ENCODE measurements at regions not wholly inside any gene's neighbourhood (a gene's known extent, or its start where the extent isn't known, plus 50 kb on each side); places are given as distances from the start of the nearest gene placed in this dataset.

GRCh38 chr3:72287956-72288355, 503.0 kb upstream of the PROK2 start:
- TF ChIP-seq CTCF (conservative IDR thresholded peaks at IDR 0.05; ENCODE audit: low read depth, low read length), result no peak
- DNase-seq (ENCODE audit: low read depth), result no peak

GRCh38 chr3:72285502-72285901, 500.6 kb upstream of the PROK2 start:
- H3K4me3 ChIP-seq (ENCODE audit: low read depth, low read length), result no peak overlapping the region
- no peak for DNase-seq (ENCODE audit: low read depth)
- no peak for TF ChIP-seq CTCF (conservative IDR thresholded peaks at IDR 0.05; ENCODE audit: low read depth, low read length)

More at GRCh38 chr3:72287956-72288355, 503.0 kb upstream of the PROK2 start:
- H3K4me3 ChIP-seq (ENCODE audit: low read depth, low read length), result no peak overlapping the region

DNA sequence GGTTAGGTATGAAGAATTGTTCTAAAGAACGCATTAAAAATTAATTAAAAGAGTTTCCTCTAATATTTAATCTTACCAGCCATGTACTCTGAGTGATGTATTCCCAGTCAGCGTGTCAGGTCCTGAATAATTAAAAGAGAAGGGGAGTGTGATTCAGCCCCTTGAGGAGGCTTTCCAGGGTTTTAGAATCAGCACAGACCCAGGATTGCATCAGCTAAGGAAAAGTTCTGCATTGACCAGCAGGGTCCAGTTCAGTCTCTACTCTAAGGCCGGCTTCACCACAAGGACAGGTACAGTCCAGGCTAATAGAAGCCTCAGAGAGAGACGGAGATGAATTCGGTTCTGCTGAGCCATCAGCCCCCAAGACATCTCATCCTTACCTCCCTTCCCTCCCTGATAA, 499.5 kb upstream of the PROK2 start:
- TF ChIP-seq CTCF (conservative IDR thresholded peaks at IDR 0.05; ENCODE audit: low read depth, low read length), result no peak
- DNase-seq (ENCODE audit: low read depth), result no peak
- no peak overlapping the region for H3K4me3 ChIP-seq (ENCODE audit: low read depth, low read length)

DNA sequence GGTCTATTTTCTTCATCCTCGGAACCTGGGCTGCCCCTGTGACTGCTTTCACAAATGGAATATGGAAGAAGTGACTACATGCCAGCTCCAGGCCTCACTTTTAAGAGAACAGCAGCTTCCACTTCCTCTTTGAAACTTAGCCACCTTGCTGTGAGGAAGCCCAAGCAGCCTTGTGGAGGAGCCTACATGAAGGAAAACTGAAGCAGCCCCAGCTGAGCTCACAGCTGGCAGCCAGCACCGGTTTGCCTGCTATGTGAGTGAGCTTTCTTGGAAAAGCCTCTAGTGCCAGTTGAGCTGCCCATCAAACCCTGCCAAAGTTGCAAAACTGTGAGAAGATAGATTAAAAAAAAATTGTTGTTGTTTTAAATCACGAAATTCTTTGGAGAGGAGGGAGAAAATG, 498.0 kb upstream of the PROK2 start:
- no peak for DNase-seq (ENCODE audit: low read depth)
- TF ChIP-seq CTCF (conservative IDR thresholded peaks at IDR 0.05; ENCODE audit: low read depth, low read length), result no peak
- no peak overlapping the region for H3K4me3 ChIP-seq (ENCODE audit: low read depth, low read length)

DNA sequence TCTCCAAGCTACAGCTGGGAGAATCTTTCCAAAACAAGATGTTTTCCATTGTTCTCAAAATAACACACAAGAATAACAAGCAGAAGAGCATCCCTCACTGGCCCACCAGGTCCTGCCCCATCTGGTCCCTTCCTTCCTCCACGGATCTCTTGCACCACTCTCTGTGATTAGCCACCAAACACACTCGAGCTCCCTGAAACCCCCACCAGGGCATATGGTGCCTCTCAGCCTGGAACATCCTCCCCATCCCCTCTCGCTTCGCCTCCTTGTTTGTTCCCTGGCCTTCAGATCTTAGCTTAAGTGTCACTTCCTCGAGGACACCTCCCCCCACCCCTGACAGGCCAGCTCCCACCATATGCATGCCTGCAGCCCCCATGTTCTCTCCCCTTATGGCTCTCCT, 496.6 kb upstream of the PROK2 start:
- no peak for TF ChIP-seq CTCF (conservative IDR thresholded peaks at IDR 0.05; ENCODE audit: low read depth, low read length)
- DNase-seq (ENCODE audit: low read depth), result no peak
- no peak overlapping the region for H3K4me3 ChIP-seq (ENCODE audit: low read depth, low read length)

GRCh38 chr3:72280876-72281275, 495.9 kb upstream of the PROK2 start:
- no peak for DNase-seq (ENCODE audit: low read depth)
- no peak for TF ChIP-seq CTCF (conservative IDR thresholded peaks at IDR 0.05; ENCODE audit: low read depth, low read length)

GRCh38 chr3:72279631-72280041, 494.7 kb upstream of the PROK2 start:
- no peak for DNase-seq (ENCODE audit: low read depth)
- no peak overlapping the region for H3K4me3 ChIP-seq (ENCODE audit: low read depth, low read length)
- no peak for TF ChIP-seq CTCF (conservative IDR thresholded peaks at IDR 0.05; ENCODE audit: low read depth, low read length)

More at GRCh38 chr3:72280876-72281275, 495.9 kb upstream of the PROK2 start:
- no peak overlapping the region for H3K4me3 ChIP-seq (ENCODE audit: low read depth, low read length)
